ENCODE measurements at regions not wholly inside any gene's neighbourhood (a gene's known extent, or its start where the extent isn't known, plus 50 kb on each side); places are given as distances from the start of the nearest gene placed in this dataset.

DNA sequence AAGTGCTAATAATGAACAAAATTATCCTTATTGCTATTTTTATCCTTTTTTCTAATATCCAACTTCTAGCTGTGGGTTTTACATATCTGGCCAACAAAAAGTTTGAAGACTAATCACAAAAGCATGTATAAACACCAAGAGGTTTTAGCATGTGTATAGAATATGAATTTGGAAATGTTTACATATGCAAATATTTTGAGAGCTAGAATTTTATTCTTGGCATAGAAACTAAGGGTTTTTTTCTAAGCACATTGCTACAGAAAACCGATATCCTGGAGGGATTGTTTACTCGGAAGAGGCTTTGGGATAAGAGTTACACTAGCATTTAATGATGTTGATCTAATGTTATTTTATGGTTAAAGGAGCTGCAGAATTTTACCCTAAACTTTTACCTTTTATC is 392.1 kb downstream of the EFNB2 start:
- in situ Hi-C loops (cut with HindIII; ENCODE audit: low sequenced_read_pairs) = no loop called here

DNA sequence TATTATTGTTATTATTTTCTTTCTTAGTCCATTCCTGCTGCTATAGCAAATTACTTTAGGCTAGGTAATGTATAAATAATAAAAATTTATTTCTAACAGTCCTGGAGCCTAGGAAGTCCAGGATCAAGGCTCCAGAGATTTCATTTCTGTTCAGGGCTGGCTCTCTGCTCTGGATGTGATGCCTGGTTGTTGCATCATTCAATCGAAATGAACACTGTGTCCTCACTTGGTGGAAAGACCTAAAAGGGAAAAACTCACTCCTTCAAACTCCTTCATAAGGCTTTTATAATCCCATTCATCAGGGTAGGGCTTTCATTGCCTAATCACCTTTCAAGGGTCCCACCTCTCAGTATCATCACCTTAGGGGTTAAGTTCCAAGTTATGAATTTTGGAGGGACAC is 395.0 kb downstream of the EFNB2 start:
- in situ Hi-C loops (cut with HindIII; ENCODE audit: low sequenced_read_pairs) = no loop called here

GRCh38 chr13:106139942-106140341 is 395.5 kb downstream of the EFNB2 start:
- in situ Hi-C loops (cut with HindIII; ENCODE audit: low sequenced_read_pairs) = no loop called here

GRCh38 chr13:106139377-106139776 is 396.1 kb downstream of the EFNB2 start:
- in situ Hi-C loops (cut with HindIII; ENCODE audit: low sequenced_read_pairs) = no loop called here

DNA sequence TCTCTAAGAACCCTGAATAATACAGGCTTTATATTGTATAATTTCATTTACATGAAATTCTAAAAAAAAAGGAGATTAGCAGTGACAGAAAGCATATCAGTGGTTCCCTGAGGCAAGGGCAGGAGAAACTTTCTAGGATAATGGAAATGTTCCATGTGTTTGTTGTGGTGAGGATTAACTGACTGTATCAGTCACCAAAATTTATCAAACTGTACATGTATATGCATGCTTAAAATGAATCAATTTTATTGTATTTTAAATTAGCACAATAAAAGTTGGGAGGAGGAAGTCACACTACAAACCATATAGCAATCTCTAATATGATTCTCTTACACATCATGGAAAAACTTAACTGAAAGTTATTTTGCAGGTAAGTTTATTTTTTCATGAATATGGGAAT is 396.8 kb downstream of the EFNB2 start:
- in situ Hi-C loops (cut with HindIII; ENCODE audit: low sequenced_read_pairs) = no loop called here

GRCh38 chr13:106133025-106133424 is 402.4 kb downstream of the EFNB2 start:
- in situ Hi-C loops (cut with HindIII; ENCODE audit: low sequenced_read_pairs) = no loop called here

DNA sequence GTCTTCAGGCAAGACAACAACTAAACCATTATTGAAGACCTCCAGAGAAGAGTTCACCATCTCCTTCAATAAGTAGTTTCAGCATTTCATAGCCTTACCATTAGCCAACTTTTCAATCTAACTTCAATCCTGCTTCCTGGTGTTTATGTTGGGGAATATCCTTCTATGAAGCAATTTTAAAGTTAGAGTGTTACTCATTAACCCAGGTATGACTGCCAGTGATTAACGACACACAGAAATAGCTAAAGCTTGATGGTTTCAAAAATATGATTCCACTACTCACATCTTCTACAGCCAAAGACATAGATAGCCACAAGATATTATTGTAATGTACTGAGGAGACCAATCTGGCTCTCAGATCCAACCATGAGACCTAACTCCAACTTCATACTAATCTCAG is 403.2 kb downstream of the EFNB2 start:
- in situ Hi-C loops (cut with HindIII; ENCODE audit: low sequenced_read_pairs) = no loop called here

DNA sequence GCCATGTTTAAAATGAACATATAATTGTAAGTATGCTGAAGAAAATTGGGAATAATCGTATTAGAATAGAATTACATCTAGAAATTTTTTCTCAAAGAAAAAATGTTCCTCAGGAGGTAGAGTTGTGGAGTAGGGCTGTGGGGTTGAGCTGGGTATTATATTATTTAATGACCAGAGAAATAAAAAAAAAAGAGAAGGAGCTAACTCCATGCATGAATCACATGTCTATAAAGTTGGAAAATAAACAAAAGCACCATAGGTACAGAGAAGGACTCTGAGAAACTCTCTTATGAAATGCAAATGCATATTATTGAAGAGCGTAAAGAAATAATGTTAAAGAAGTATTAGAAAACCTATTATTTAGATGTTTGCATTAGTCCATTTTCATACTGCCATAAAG is 405.5 kb downstream of the EFNB2 start:
- in situ Hi-C loops (cut with HindIII; ENCODE audit: low sequenced_read_pairs) = no loop called here

DNA sequence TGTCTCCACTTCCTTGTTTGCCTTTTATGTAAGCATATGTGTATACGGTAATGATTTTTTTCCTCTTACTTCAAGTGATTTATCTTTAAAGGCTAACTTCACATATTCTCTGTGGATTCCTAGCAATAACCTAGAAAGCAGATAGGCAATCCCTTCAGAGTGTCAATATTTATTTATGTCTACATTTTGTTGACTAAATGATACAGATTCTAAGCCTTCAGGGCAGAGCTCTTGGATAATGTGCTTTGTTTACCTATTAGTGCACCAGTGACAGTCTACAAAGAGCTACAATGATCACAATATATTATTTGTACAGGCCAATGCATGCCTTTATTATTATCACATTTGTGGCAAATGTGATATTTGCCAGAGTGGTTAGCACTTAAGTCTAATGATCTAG is 406.2 kb downstream of the EFNB2 start:
- in situ Hi-C loops (cut with HindIII; ENCODE audit: low sequenced_read_pairs) = no loop called here

GRCh38 chr13:106122234-106122633 is 413.2 kb downstream of the EFNB2 start:
- in situ Hi-C loops (cut with HindIII; ENCODE audit: low sequenced_read_pairs) = no loop called here

DNA sequence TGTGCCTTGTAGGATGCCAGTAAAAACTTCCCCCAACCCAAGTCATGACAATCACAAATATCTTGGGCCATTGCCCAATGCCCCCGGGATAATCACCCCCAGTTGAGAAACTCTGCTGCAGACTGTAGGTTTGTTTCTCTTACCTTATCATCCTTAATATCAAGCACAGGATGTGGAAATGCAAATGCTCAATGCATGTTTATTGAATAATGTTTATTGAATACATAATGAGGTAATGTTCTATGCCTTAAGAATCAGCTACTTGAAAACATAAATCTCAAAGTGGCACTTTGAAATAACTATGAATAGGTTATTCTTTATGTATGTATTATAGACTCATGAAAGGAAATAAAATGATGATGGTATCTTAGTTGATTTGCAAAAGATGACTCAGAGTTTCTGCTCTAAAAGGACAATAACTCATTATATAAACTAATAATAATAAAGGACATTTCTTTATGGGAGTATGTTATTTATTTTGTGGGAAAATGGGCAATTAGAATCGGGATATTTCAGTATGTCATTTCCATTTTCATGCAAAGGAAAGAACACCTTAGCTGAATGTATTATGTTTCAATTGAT is 414.2 kb downstream of the EFNB2 start:
- in situ Hi-C loops (cut with HindIII; ENCODE audit: low sequenced_read_pairs) = no loop called here

DNA sequence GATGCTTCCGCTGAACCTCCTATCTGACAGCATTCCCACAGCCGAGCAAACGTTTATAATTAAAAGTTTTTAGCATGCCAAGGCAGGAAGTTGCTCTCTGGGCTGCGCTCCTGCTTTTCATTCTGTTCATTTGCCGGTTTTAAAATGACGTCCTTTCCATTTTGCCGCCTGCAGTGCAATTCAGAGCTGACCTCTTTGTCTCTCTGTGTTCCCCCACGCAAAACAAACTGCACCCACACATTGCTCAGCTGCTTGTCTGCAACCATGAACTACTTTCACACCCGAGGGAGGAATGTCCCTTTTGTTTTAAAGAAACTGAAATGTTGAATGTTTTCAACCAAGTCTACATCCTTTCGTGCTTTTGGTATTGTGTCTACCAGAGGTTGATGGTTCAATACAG is 416.5 kb downstream of the EFNB2 start:
- in situ Hi-C loops (cut with HindIII; ENCODE audit: low sequenced_read_pairs) = no loop called here

DNA sequence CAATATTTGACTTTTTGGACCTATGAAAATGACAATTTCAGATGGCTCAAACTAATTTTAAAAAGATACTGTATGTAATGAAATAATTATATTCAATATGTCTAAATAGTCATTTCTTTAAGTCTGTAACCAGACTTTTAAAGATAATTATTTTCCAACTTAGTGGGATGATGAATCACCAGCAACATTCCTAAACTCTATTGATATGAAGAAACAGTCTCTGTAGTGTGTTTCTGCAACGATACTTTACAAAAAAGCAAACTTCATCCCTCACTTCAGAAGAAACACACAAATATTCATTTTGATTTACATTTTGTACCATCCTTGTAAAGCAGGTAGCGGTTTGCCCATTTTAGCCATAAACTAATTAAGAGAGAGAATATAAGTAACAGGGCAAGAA is 417.4 kb downstream of the EFNB2 start:
- in situ Hi-C loops (cut with HindIII; ENCODE audit: low sequenced_read_pairs) = no loop called here

GRCh38 chr13:106117640-106118039 is 417.8 kb downstream of the EFNB2 start:
- in situ Hi-C loops (cut with HindIII; ENCODE audit: low sequenced_read_pairs) = no loop called here

- in situ Hi-C loops (cut with HindIII; ENCODE audit: low sequenced_read_pairs) = no loop called here
Measured at GRCh38 chr13:106117035-106117434, 418.4 kb downstream of the EFNB2 start.

- in situ Hi-C loops (cut with HindIII; ENCODE audit: low sequenced_read_pairs) = no loop called here
Measured at GRCh38 chr13:106115081-106115480, 420.4 kb downstream of the EFNB2 start.

DNA sequence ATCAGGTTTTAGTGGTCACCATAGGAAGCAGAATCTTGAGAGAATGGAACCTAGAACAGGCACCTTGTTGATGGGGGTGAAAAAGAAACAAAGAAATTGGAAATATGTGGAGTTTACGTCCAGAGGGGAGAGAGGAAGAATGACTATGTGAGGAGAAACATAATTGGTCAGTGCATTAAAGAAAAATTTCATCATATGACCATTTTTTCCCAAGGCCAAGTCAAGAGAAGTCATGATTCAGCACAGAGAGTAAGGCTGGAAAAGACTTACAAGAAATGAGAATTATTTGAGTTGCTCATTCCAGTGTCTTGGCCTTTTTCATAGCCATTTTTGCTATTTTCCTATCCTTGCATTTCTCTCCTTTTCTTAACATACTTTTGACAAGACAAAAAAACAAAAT is 421.7 kb downstream of the EFNB2 start:
- in situ Hi-C loops (cut with HindIII; ENCODE audit: low sequenced_read_pairs) = no loop called here

- in situ Hi-C loops (cut with HindIII; ENCODE audit: low sequenced_read_pairs) = no loop called here
Measured at GRCh38 chr13:106112191-106112590, 423.3 kb downstream of the EFNB2 start.

- in situ Hi-C loops (cut with HindIII; ENCODE audit: low sequenced_read_pairs) = no loop called here
Measured at GRCh38 chr13:106110241-106110855, 425.1 kb downstream of the EFNB2 start.

DNA sequence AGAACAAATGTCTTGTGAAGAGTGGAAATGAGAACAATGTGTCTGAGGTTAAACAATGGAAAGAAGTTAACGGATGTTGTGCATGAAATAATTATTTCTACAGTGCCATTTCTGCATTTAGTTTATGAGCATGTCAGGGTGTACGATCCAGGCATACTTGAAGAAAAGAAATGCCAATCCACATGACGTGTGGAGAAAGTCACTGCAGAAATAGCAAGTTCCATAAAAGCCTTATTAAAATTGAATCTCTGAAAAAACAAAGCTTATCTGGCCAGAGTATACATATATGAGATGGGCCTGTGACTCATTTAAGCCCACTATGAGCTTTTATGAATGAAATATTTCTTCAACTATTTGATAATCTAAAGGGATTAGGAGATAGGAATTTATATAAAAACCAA is 426.1 kb downstream of the EFNB2 start:
- in situ Hi-C loops (cut with HindIII; ENCODE audit: low sequenced_read_pairs) = no loop called here

DNA sequence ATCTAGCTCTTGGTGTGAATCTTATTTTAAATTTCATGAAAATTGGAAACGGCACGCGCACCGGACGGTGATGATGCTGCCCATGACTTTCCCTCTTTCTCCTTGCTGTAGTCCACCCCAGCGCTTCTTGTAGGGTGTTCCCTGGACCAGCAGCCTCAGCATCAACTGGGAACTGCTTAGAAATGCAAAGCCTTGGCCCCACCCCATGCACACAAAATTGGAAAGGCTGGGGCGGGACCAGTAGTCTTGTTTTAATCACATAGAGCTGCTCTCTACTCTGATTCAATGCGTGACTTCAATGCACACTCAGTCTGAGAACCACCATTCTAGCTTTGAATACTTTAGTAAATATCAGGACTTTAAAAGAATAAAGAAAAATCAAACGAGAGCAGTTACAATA is 427.1 kb downstream of the EFNB2 start:
- in situ Hi-C loops (cut with HindIII; ENCODE audit: low sequenced_read_pairs) = no loop called here

- in situ Hi-C loops (cut with HindIII; ENCODE audit: low sequenced_read_pairs) = no loop called here
Measured at GRCh38 chr13:106107061-106107460, 428.4 kb downstream of the EFNB2 start.

- in situ Hi-C loops (cut with HindIII; ENCODE audit: low sequenced_read_pairs) = no loop called here
Measured at GRCh38 chr13:106105153-106105552, 430.3 kb downstream of the EFNB2 start.
